Keratinocyte (primary cell): ENCODE measurements at regions not wholly inside any gene's neighbourhood (a gene's known extent, or its start where the extent isn't known, plus 50 kb on each side); places are given as distances from the start of the nearest gene placed in this dataset.

Experiments
- DNase-seq: peaks from one replicate; pipeline ENCODE4 v3.0.0-alpha.2; 2011; ENCODE audit warnings: low read depth, missing footprints, low spot score
- FAIRE-seq: peaks from 2 replicates; lab custom pipeline; 2011; peaks lifted over from hg19 to GRCh38; lab: Jason Lieb, UNC
- H2AFZ ChIP-seq: 2 replicates; pipeline ENCODE4 v1.6.0; 2012; ENCODE audit warnings: low read length, control low read depth, inconsistent platforms; ENCODE audit not compliant: control insufficient read depth
- H3K27ac ChIP-seq: 2 replicates; pipeline ENCODE4 v1.5.1; 2011; ENCODE audit warnings: low read length; ENCODE audit not compliant: control insufficient read depth, insufficient read depth
- H3K27me3 ChIP-seq: 3 replicates; pipeline ENCODE4 v1.6.0; 2011; ENCODE audit warnings: low read length; ENCODE audit not compliant: control insufficient read depth, insufficient read depth; ENCODE audit errors: extremely low read depth
- H3K36me3 ChIP-seq, 2 experiments: 2 replicates in 1 of 2; 3 replicates in 1 of 2; pipeline ENCODE4 v1.5.1; 2011; ENCODE audit warnings: low read length in 2 of 2, mild to moderate bottlenecking in 1 of 2; ENCODE audit not compliant: control insufficient read depth in 2 of 2, insufficient read depth in 2 of 2; ENCODE audit errors: extremely low read depth in 1 of 2
- H3K4me1 ChIP-seq: 3 replicates; pipeline ENCODE4 v1.5.1; 2011; ENCODE audit warnings: low read length; ENCODE audit not compliant: control insufficient read depth, insufficient read depth; ENCODE audit errors: extremely low read depth
- H3K4me2 ChIP-seq: 3 replicates; pipeline ENCODE4 v1.6.0; 2011; ENCODE audit warnings: low read depth, low read length; ENCODE audit not compliant: control insufficient read depth, insufficient read depth; ENCODE audit errors: extremely low read depth
- H3K4me3 ChIP-seq, 3 experiments: fragments of 200-600 bp in 1 of 3; sonication (generic) in 1 of 3; 2 replicates in 2 of 3; 3 replicates in 1 of 3; pipeline ENCODE4 v1.5.1; 2011 to 2016; ENCODE audit warnings: low read length in 3 of 3, mild to moderate bottlenecking in 3 of 3, control low read depth in 2 of 3, inconsistent platforms in 1 of 3, low read depth in 1 of 3, mixed read lengths in 1 of 3, mixed run types in 1 of 3, moderate library complexity in 1 of 3; ENCODE audit not compliant: control insufficient read depth in 2 of 3, insufficient read depth in 2 of 3; ENCODE audit errors: extremely low read depth in 1 of 3
- H3K79me2 ChIP-seq: 2 replicates; pipeline ENCODE4 v1.6.0; 2012; ENCODE audit warnings: low read length; ENCODE audit not compliant: control insufficient read depth, insufficient read depth
- H3K9ac ChIP-seq: 3 replicates; pipeline ENCODE4 v1.6.0; 2011; ENCODE audit warnings: low read length; ENCODE audit not compliant: control insufficient read depth, insufficient read depth; ENCODE audit errors: extremely low read depth
- H3K9me1 ChIP-seq: 3 replicates; pipeline ENCODE4 v1.6.0; 2011; ENCODE audit warnings: low read length; ENCODE audit not compliant: control insufficient read depth, insufficient read depth; ENCODE audit errors: extremely low read depth
- H3K9me3 ChIP-seq: 2 replicates; pipeline ENCODE4 v1.5.1; 2012; ENCODE audit warnings: low read depth, low read length; ENCODE audit not compliant: control insufficient read depth
- H4K20me1 ChIP-seq: 3 replicates; pipeline ENCODE4 v1.6.0; 2011; ENCODE audit warnings: low read length; ENCODE audit not compliant: control insufficient read depth, insufficient read depth; ENCODE audit errors: extremely low read depth
- EZH2 ChIP-seq: IDR thresholded peaks from one replicate; pipeline ENCODE4 v1.6.1; 2012; ENCODE audit warnings: inconsistent platforms, mild to moderate bottlenecking, low read length, moderate library complexity
- dilution Hi-C: fragments of 300-500 bp; cut with MboI; formaldehyde crosslinking; loops from one replicate; pipeline ENCODE4 v1.7.0; 2020; ENCODE audit warnings: low sequenced_read_pairs; ENCODE audit not compliant: extremely low pct_ligation_motif_present
- TF ChIP-seq, protein P1 (sequence below), 3 experiments: IDR thresholded peaks in 1 of 3; conservative IDR thresholded peaks in 1 of 3; optimal IDR thresholded peaks in 1 of 3; 2 replicates in 2 of 3; 3 replicates in 1 of 3; pipeline versions ENCODE3 to v1.5.1; 2011; ENCODE audit warnings: low read length in 3 of 3, mild to moderate bottlenecking in 3 of 3, moderate library complexity in 2 of 3, control low read depth in 1 of 3, inconsistent platforms in 1 of 3; ENCODE audit not compliant: insufficient read depth in 2 of 3; ENCODE audit errors: extremely low read depth in 1 of 3

DNA sequence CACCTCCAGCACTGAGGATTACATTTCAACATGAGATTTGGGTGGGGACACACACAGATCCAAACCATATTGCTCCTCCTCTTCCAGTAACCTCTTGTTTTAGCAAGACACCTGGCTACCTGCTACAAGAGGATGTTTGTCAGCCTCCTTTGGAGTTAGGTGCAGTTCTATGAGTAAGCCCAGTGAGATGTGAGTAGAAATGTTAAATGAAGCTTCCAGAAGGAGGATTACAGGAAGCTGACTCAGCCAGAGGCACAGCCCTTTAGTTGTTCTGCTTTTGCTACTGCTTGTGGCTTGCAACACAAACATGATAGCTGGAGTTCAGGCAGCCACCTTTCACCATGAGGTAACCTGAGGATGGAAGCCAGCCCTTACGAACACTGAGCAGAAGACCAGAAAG, 382.7 kb upstream of the RNF32 start:
- Histone ChIP-seq H3K9ac (no peak overlapping the region), H3K4me1 (no peaks in the 10 kb centered on the region), H3K36me3 (no peaks in the 10 kb centered on the region), H4K20me1 (no peaks in the 10 kb centered on the region), H3K4me3 (no peak overlapping the region), H3K4me2 (no peak overlapping the region), H3K9me1 (no peaks in the 10 kb centered on the region), H3K79me2 (no peaks in the 10 kb centered on the region), H2AFZ (no peak overlapping the region), H3K9me3 (no peaks in the 10 kb centered on the region), H3K27me3 (no peaks in the 10 kb centered on the region), H3K27ac (no peak overlapping the region)
- TF ChIP-seq EZH2 = no peak
- TF ChIP-seq, protein P1, sequence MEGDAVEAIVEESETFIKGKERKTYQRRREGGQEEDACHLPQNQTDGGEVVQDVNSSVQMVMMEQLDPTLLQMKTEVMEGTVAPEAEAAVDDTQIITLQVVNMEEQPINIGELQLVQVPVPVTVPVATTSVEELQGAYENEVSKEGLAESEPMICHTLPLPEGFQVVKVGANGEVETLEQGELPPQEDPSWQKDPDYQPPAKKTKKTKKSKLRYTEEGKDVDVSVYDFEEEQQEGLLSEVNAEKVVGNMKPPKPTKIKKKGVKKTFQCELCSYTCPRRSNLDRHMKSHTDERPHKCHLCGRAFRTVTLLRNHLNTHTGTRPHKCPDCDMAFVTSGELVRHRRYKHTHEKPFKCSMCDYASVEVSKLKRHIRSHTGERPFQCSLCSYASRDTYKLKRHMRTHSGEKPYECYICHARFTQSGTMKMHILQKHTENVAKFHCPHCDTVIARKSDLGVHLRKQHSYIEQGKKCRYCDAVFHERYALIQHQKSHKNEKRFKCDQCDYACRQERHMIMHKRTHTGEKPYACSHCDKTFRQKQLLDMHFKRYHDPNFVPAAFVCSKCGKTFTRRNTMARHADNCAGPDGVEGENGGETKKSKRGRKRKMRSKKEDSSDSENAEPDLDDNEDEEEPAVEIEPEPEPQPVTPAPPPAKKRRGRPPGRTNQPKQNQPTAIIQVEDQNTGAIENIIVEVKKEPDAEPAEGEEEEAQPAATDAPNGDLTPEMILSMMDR (optimal IDR thresholded peaks at IDR 0.05 in 1 of 3, IDR thresholded peaks at IDR 0.05 in 1 of 3, conservative IDR thresholded peaks at IDR 0.05 in 1 of 3; ENCODE audit: extremely low read depth in 1 of 3, insufficient read depth in 2 of 3, low read length in 3 of 3) = no peak
- DNase-seq (no peak), FAIRE-seq (no peak)
- dilution Hi-C loops = no loop called here

DNA sequence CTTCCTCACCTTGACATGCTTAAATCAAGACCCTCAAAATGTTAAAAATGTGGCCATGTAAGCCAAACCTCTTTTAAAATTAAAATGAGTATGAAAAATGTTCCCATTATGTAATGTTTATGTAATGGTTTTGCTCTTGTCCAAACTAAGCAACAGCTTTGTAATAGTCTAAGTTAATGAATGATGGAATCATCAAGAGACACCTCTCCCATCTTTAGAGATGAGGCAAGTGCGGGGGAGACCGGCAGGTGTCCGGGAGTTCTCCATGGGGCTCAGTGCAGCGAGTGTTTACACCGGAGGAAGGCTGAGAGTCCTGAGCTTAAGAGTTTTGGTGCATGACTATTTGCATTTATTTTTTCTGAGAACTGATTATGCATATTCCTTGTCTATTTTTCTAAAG, 384.9 kb upstream of the RNF32 start:
- no peak overlapping the region for H3K27ac ChIP-seq
- peaks cover 3% of the 10 kb centered on the region for H3K9me3 ChIP-seq
- no peak overlapping the region for H2AFZ ChIP-seq
- no peaks in the 10 kb centered on the region for H4K20me1 ChIP-seq
- DNase-seq = no peak
- dilution Hi-C loops = no loop called here
- no peak overlapping the region for H3K4me3 ChIP-seq
- no peak for FAIRE-seq
- no peaks in the 10 kb centered on the region for H3K4me1 ChIP-seq
- H3K9me1 ChIP-seq = no peaks in the 10 kb centered on the region
- TF ChIP-seq EZH2 = no peak
- TF ChIP-seq, protein P1 (optimal IDR thresholded peaks at IDR 0.05 in 1 of 3, IDR thresholded peaks at IDR 0.05 in 1 of 3, conservative IDR thresholded peaks at IDR 0.05 in 1 of 3; ENCODE audit: extremely low read depth in 1 of 3, insufficient read depth in 2 of 3, low read length in 3 of 3) = no peak
- no peaks in the 10 kb centered on the region for H3K36me3 ChIP-seq
- H3K27me3 ChIP-seq = no peaks in the 10 kb centered on the region
- H3K4me2 ChIP-seq = no peak overlapping the region
- H3K9ac ChIP-seq = no peak overlapping the region
- H3K79me2 ChIP-seq = no peaks in the 10 kb centered on the region
